CD4-positive, alpha-beta T cell treated with Interferon alpha-2 for 1 hour (primary cell): ENCODE measurements at regions not wholly inside any gene's neighbourhood (a gene's known extent, or its start where the extent isn't known, plus 50 kb on each side); places are given as distances from the start of the nearest gene placed in this dataset.
"Not testable (repeated sequence)": the region's sequence is repeated elsewhere in the genome, so short reads cannot be mapped to it uniquely, and the experiment has no call there.

ENCODE experiments used
- DNase-seq, 2 donors: peaks; one replicate each; pipeline ENCODE4 v3.0.0-alpha.2; 2020 to 2022

GRCh38 chr3:102037791-102038190 is 188.5 kb downstream of the NFKBIZ start:
- DNase-seq, result no peak

- DNase-seq, result peak in 1 of 2 donors; percentile 10
Observed at GRCh38 chr3:102038477-102039142, 189.3 kb downstream of the NFKBIZ start.

- DNase-seq, result not testable (repeated sequence)
Observed at GRCh38 chr3:102040144-102040543, 190.8 kb downstream of the NFKBIZ start.

GRCh38 chr3:102053375-102053989 is 204.2 kb downstream of the NFKBIZ start:
- no peak for DNase-seq

GRCh38 chr3:102054543-102055080 is 205.3 kb downstream of the NFKBIZ start:
- no peak for DNase-seq

GRCh38 chr3:102057781-102058421 is 208.6 kb downstream of the NFKBIZ start:
- DNase-seq, result peak; percentile 61 to 75

- peak; percentile 40 to 64 for DNase-seq
Observed at GRCh38 chr3:102059145-102059943, 210.0 kb downstream of the NFKBIZ start.

GRCh38 chr3:102060814-102061213 is 211.5 kb downstream of the NFKBIZ start:
- DNase-seq, result no peak

- no peak for DNase-seq
Observed at GRCh38 chr3:102063572-102063971, 214.3 kb downstream of the NFKBIZ start.

GRCh38 chr3:102066470-102066869 is 217.2 kb downstream of the NFKBIZ start:
- DNase-seq, result no peak

GRCh38 chr3:102068327-102068726 is 219.0 kb downstream of the NFKBIZ start:
- no peak for DNase-seq

- DNase-seq, result no peak
Observed at GRCh38 chr3:102068736-102069135, 219.4 kb downstream of the NFKBIZ start.

- no peak for DNase-seq
Observed at GRCh38 chr3:102069211-102069662, 219.9 kb downstream of the NFKBIZ start.

GRCh38 chr3:102074946-102075345 is 225.6 kb downstream of the NFKBIZ start:
- no peak for DNase-seq

GRCh38 chr3:102078401-102078800 is 229.1 kb downstream of the NFKBIZ start:
- DNase-seq, result no peak

- DNase-seq, result peak; percentile 33 to 36
Observed at GRCh38 chr3:102078854-102079808, 229.8 kb downstream of the NFKBIZ start.

GRCh38 chr3:102079809-102080197 is 230.5 kb downstream of the NFKBIZ start:
- DNase-seq, result no peak

- DNase-seq, result no peak
Observed at GRCh38 chr3:102081572-102082289, 232.4 kb downstream of the NFKBIZ start.

- no peak for DNase-seq
Observed at GRCh38 chr3:102083473-102083872, 234.2 kb downstream of the NFKBIZ start.

GRCh38 chr3:102084006-102084405 is 234.7 kb downstream of the NFKBIZ start:
- no peak for DNase-seq

- DNase-seq, result no peak
Observed at GRCh38 chr3:102084704-102085103, 235.4 kb downstream of the NFKBIZ start.
